B cell (primary cell): ENCODE measurements at regions not wholly inside any gene's neighbourhood (a gene's known extent, or its start where the extent isn't known, plus 50 kb on each side); places are given as distances from the start of the nearest gene placed in this dataset.

Experiments used
- ATAC-seq: fragments of 200-7000 bp; cut with Tn5 transposase; one replicate; pipeline ENCODE4 v1.10.0; 2021; ENCODE audit warnings: low read depth, mild to moderate bottlenecking, moderate number of reproducible peaks, moderate library complexity
- CTCF ChIA-PET: fragments of 350-600 bp; sonication (Branson Sonifier 250); formaldehyde crosslinking; loops from one replicate; lab custom pipeline; 2021; ENCODE audit warnings: antibody characterized with exemption, inconsistent platforms; lab: Charles Lee
- POLR2A ChIA-PET: fragments of 350-600 bp; sonication (Branson Sonifier 250); formaldehyde crosslinking; loops from one replicate; lab custom pipeline; 2021; ENCODE audit warnings: antibody characterized with exemption; lab: Charles Lee
- DNase-seq: peaks from one replicate; pipeline ENCODE4 v3.0.0; 2013
- H2AFZ ChIP-seq: 2 replicates; pipeline ENCODE4 v1.6.1; 2012; ENCODE audit warnings: mild to moderate bottlenecking, low read depth, low read length; ENCODE audit not compliant: insufficient read depth, poor library complexity, severe bottlenecking
- H3K27ac ChIP-seq, 2 donors: 1 replicate in 1 of 2; 2 replicates in 1 of 2; pipeline ENCODE4 v1.5.1; 2012 to 2013; ENCODE audit warnings: low read length in 2 of 2, mild to moderate bottlenecking in 2 of 2, moderate library complexity in 1 of 2
- H3K27me3 ChIP-seq, 4 experiments: fragments of 200-600 bp in 1 of 4; sonication (generic) in 1 of 4; replicated peaks in 1 of 4; 1 replicate in 2 of 4; 2 replicates in 2 of 4; pipeline versions ENCODE4 v1.6.1 to v1.7.0; 2013 to 2016; ENCODE audit warnings: low read length in 3 of 4, mild to moderate bottlenecking in 2 of 4, mixed read lengths in 1 of 4, moderate library complexity in 1 of 4; ENCODE audit not compliant: insufficient read depth in 4 of 4, control insufficient read depth in 3 of 4; ENCODE audit errors: control extremely low read depth in 1 of 4
- H3K36me3 ChIP-seq, 2 experiments: replicated peaks in 1 of 2; 1 replicate in 1 of 2; 2 replicates in 1 of 2; pipeline versions ENCODE4 v1.6.1 to v1.7.1; 2013; ENCODE audit warnings: low read length in 1 of 2; ENCODE audit not compliant: insufficient read depth in 2 of 2, control insufficient read depth in 1 of 2; ENCODE audit errors: control extremely low read depth in 1 of 2, extremely low read depth in 1 of 2
- H3K4me1 ChIP-seq, 2 donors: fragments of 200-600 bp in 1 of 2; sonication (generic) in 1 of 2; 1 replicate in 1 of 2; 2 replicates in 1 of 2; pipeline versions ENCODE4 v1.5.1 to v1.6.1; 2013 to 2017; ENCODE audit warnings: low read length in 2 of 2; ENCODE audit not compliant: control insufficient read depth in 2 of 2, insufficient read depth in 2 of 2
- H3K4me2 ChIP-seq: replicated peaks from 2 replicates; pipeline ENCODE3; 2012; ENCODE audit warnings: mild to moderate bottlenecking, low read depth, low read length; ENCODE audit not compliant: poor library complexity, severe bottlenecking
- H3K4me3 ChIP-seq, 5 experiments: fragments of 200-600 bp in 1 of 5; sonication (generic) in 1 of 5; 1 replicate in 3 of 5; 2 replicates in 2 of 5; pipeline versions ENCODE4 v1.5.1 to v1.7.0; 2011 to 2016; ENCODE audit warnings: low read length in 4 of 5, mild to moderate bottlenecking in 4 of 5, low read depth in 2 of 5, control low read depth in 1 of 5, moderate library complexity in 1 of 5; ENCODE audit not compliant: insufficient read depth in 1 of 5; ENCODE audit errors: control extremely low read depth in 1 of 5, extremely low read depth in 1 of 5
- H3K79me2 ChIP-seq: fragments of 200-600 bp; sonication (generic); one replicate; pipeline ENCODE4 v1.6.0; 2016; ENCODE audit warnings: low read length; ENCODE audit not compliant: control insufficient read depth, insufficient read depth
- H3K9ac ChIP-seq: fragments of 200-600 bp; sonication (generic); 2 replicates; pipeline ENCODE4 v1.6.1; 2017; ENCODE audit warnings: mild to moderate bottlenecking, low read length, moderate library complexity
- H3K9me3 ChIP-seq, 3 donors: one replicate each; pipeline versions ENCODE4 v1.6.1 to v1.7.1; 2013; ENCODE audit warnings: low read length in 2 of 3; ENCODE audit not compliant: control insufficient read depth in 2 of 3, insufficient read depth in 1 of 3; ENCODE audit errors: control extremely low read depth in 1 of 3
- H4K20me1 ChIP-seq: 2 replicates; pipeline ENCODE4 v1.6.0; 2012; ENCODE audit warnings: mild to moderate bottlenecking, low read length; ENCODE audit not compliant: insufficient read depth, control insufficient read depth, poor library complexity, severe bottlenecking
- H3K27ac Mint-ChIP-seq: one replicate; pipeline ENCODE4 v1.8.0; 2021; ENCODE audit warnings: mixed read lengths
- H3K27me3 Mint-ChIP-seq: one replicate; pipeline ENCODE4 v1.8.0; 2021; ENCODE audit warnings: mixed read lengths
- H3K4me1 Mint-ChIP-seq: one replicate; pipeline ENCODE4 v1.8.0; 2021; ENCODE audit warnings: mixed read lengths
- H3K4me3 Mint-ChIP-seq: one replicate; pipeline ENCODE4 v1.8.0; 2021; ENCODE audit warnings: mixed read lengths
- H3K9me3 Mint-ChIP-seq: one replicate; pipeline ENCODE4 v1.8.0; 2022; ENCODE audit warnings: mixed read lengths; ENCODE audit not compliant: insufficient read depth
- EZH2 ChIP-seq: IDR thresholded peaks from 2 replicates; pipeline ENCODE4 v1.6.1; 2012; ENCODE audit warnings: borderline replicate concordance, low read depth, mild to moderate bottlenecking, moderate library complexity, low read length; ENCODE audit not compliant: insufficient read depth, poor library complexity, severe bottlenecking
- WGBS: methylation state at CpG from one replicate; pipeline ENCODE4 v1.1.5; 2013; ENCODE audit warnings: missing lambda C conversion rate; ENCODE audit not compliant: insufficient coverage; 5-methylcytosine and 5-hydroxymethylcytosine counted together
- intact Hi-C: fragments of 100-400 bp; cut with micrococcal nuclease; formaldehyde crosslinking; loops from one replicate; pipeline ENCODE4 v1.10.0; 2022
- TF ChIP-seq, protein P1 (sequence below): fragments of 200-600 bp; IDR thresholded peaks from one replicate; pipeline ENCODE4 v1.8.0; 2022; ENCODE audit warnings: antibody characterized with exemption, mild to moderate bottlenecking

DNA sequence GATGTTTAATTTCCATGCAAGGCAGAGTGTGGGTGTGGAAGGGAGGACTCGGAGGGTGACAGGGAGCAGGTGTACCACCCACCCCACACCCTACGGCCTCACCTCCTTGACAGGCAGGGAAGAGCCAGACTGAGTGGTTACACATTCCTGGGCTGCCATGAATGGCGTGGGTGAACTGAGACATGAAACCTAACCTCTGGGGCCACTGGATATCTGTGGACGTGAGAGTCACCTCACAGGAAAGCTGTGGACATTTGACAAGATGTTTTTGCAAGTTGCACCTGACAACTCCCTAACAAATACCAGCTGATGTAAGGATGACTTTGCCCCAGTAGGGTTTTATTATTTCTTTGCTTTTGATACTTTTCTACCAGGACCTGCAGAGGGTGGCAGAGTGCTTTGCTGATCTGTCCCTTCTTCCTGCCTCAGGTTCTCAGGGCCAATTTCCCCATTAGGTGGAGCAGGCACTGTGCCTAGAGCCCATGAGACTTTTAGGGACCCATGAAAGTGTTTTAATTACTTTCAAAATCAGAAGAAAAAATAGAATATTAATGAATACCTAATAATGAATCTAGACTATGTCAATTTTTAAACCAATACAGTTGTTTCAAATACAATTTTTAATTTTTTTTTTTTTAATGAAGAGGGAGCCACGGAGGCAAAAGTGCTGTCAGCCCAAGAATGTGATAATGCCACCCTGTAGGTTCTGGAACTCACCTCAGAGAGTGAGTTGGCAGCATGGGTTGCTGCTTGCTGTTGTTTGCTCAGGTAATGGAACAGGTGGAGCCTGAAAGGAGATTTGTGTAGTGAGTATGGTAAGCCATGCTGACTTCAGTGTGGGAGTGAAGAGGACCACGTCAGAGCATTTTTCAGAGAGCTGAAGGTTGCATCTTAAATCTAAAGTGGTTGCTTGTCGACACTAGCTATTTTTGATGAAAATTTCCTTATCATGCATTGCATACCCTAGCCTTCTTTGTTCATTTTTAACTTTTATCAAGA, 58.0 kb upstream of the CYSLTR2 start:
- H2AFZ ChIP-seq: no peak overlapping the region

More for the DNA sequence above, 58.0 kb upstream of the CYSLTR2 start:
- H3K4me1 Mint-ChIP-seq: no peaks in the 10 kb centered on the region
- Histone ChIP-seq H3K4me2 (no peak overlapping the region), H3K9me3 (peaks cover 0 to 5% (median 0%) of the 10 kb centered on the region in 3 donors), H3K9ac (no peak overlapping the region), H3K4me1 (no peaks in the 10 kb centered on the region), H4K20me1 (no peaks in the 10 kb centered on the region), H3K27ac (no peak overlapping the region), H3K4me3 (no peak overlapping the region), H3K27me3 (peaks cover 0 to 6% (median 2%) of the 10 kb centered on the region in 4 experiments), H3K36me3 (no peaks in the 10 kb centered on the region), H3K79me2 (no peaks in the 10 kb centered on the region)
- POLR2A ChIA-PET: no interaction called here
- WGBS: 73% methylated on average over 3 of the region's 7 CpGs
- H3K9me3 Mint-ChIP-seq: no peaks in the 10 kb centered on the region
- no peak for DNase-seq
- CTCF ChIA-PET: interaction anchor here (1.9 kb wide), 1 partner anchor 16 kb away, joined by 5 read pairs; no protein-coding TSS in a partner anchor
- no peak for ATAC-seq
- TF ChIP-seq, protein P1, sequence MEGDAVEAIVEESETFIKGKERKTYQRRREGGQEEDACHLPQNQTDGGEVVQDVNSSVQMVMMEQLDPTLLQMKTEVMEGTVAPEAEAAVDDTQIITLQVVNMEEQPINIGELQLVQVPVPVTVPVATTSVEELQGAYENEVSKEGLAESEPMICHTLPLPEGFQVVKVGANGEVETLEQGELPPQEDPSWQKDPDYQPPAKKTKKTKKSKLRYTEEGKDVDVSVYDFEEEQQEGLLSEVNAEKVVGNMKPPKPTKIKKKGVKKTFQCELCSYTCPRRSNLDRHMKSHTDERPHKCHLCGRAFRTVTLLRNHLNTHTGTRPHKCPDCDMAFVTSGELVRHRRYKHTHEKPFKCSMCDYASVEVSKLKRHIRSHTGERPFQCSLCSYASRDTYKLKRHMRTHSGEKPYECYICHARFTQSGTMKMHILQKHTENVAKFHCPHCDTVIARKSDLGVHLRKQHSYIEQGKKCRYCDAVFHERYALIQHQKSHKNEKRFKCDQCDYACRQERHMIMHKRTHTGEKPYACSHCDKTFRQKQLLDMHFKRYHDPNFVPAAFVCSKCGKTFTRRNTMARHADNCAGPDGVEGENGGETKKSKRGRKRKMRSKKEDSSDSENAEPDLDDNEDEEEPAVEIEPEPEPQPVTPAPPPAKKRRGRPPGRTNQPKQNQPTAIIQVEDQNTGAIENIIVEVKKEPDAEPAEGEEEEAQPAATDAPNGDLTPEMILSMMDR: peak; percentile 28
- TF ChIP-seq EZH2: no peak
- intact Hi-C loops: loop anchor here (5.0 kb wide), 1 partner anchor 172 kb away; no protein-coding TSS in a partner anchor
- H3K27ac Mint-ChIP-seq: no peak overlapping the region
- peaks cover 33% of the 10 kb centered on the region for H3K27me3 Mint-ChIP-seq
- H3K4me3 Mint-ChIP-seq: no peak overlapping the region
